ENCODE measurements at regions not wholly inside any gene's neighbourhood (a gene's known extent, or its start where the extent isn't known, plus 50 kb on each side); places are given as distances from the start of the nearest gene placed in this dataset.

- TF ChIP-seq POLR2AphosphoS5 (IDR thresholded peaks at IDR 0.05): no peak
- no peak for TF ChIP-seq POLR2A (IDR thresholded peaks at IDR 0.05)
- TF ChIP-seq CTCF (IDR thresholded peaks at IDR 0.05): no peak
- Histone ChIP-seq H3K27me3 (replicated peaks; ENCODE audit: insufficient read depth) (no peaks in the 10 kb centered on the region), H3K27ac (no peak overlapping the region), H3K36me3 (no peaks in the 10 kb centered on the region), H3K9me3 (no peaks in the 10 kb centered on the region), H3K4me1 (replicated peaks) (no peaks in the 10 kb centered on the region), H3K4me3 (no peak overlapping the region)
- no peak for DNase-seq (ENCODE audit: low spot score)
- WGBS: 29% methylated on average over 1 of the region's 1 CpG
- intact Hi-C loops (cut with DNase I): no loop called here
These were observed 82.0 kb downstream of the TMEM168 start for GRCh38 chr7:112708236-112708635.

Measured in prostate gland (tissue), 2 donors.